ENCODE measurements at regions not wholly inside any gene's neighbourhood (a gene's known extent, or its start where the extent isn't known, plus 50 kb on each side); places are given as distances from the start of the nearest gene placed in this dataset.

- Histone ChIP-seq H4K5ac (ENCODE audit: insufficient read length, low read depth, low read length) (no peak overlapping the region), H3K4me1 (ENCODE audit: insufficient read depth, low read length) (no peaks in the 10 kb centered on the region), H3K27ac (ENCODE audit: insufficient read length, low read depth, low read length) (no peak overlapping the region), H3K79me1 (ENCODE audit: insufficient read depth, low read depth, low read length, poor library complexity, severe bottlenecking) (no peaks in the 10 kb centered on the region), H3K23me2 (ENCODE audit: insufficient read length, low read depth, low read length, poor library complexity, severe bottlenecking) (no peaks in the 10 kb centered on the region), H3K9ac (ENCODE audit: extremely low read depth, insufficient read length, low read length) (no peak overlapping the region), H3K14ac (ENCODE audit: insufficient read depth, low read length) (no peak overlapping the region; the same call in 1 of the 2 replicates), H2BK20ac (ENCODE audit: low read depth, low read length, poor library complexity, severe bottlenecking) (no peak overlapping the region), H3K18ac (ENCODE audit: insufficient read length, low read depth, low read length) (no peak overlapping the region), H3K4ac (ENCODE audit: low read depth, low read length) (no peak overlapping the region), H2AK5ac (ENCODE audit: insufficient read length, low read length) (no peak overlapping the region), H2BK15ac (ENCODE audit: low read depth, low read length) (no peak overlapping the region), H2BK5ac (ENCODE audit: insufficient read length, low read length) (no peak overlapping the region), H3K79me2 (ENCODE audit: insufficient read depth, low read length) (no peaks in the 10 kb centered on the region), H3K56ac (ENCODE audit: insufficient read length, low read depth, low read length) (peak overlapping the region; percentile 55), H2BK12ac (ENCODE audit: insufficient read length, low read depth, low read length) (no peak overlapping the region), H2BK120ac (ENCODE audit: low read depth, low read length, poor library complexity, severe bottlenecking) (no peak overlapping the region), H4K91ac (ENCODE audit: insufficient read length, low read depth, low read length) (no peak overlapping the region), H4K8ac (replicated peaks; ENCODE audit: insufficient read length, low read depth, low read length) (no peak overlapping the region), H3K9me3 (ENCODE audit: control insufficient read depth, low read depth, low read length) (no peaks in the 10 kb centered on the region), H2AFZ (ENCODE audit: low read length) (no peak overlapping the region), H3K27me3 (ENCODE audit: insufficient read depth, low read length) (no peaks in the 10 kb centered on the region), H3K4me2 (ENCODE audit: insufficient read depth, insufficient read length, low read length) (no peak overlapping the region), H4K20me1 (ENCODE audit: control insufficient read depth, insufficient read depth, insufficient read length) (no peaks in the 10 kb centered on the region), H3T11ph (ENCODE audit: low read length) (no peak overlapping the region), H3K23ac (ENCODE audit: insufficient read length, low read depth, low read length) (no peak overlapping the region)
- Mint-ChIP-seq H3K36me3 (ENCODE audit: insufficient read depth in 1 of 3, low read depth in 3 of 3) (no peaks in the 10 kb centered on the region), H3K9me3 (no peaks in the 10 kb centered on the region), H3K4me3 (no peak overlapping the region), H3K27me3 (ENCODE audit: low read depth) (peaks cover 16% of the 10 kb centered on the region), H3K4me1 (peaks cover 10 to 13% of the 10 kb centered on the region in 2 experiments), H3K27ac (no peak overlapping the region; a peak in 1 of 7 replicates)
- DNase-seq, result no peak
- no CpG with 5 or more reads among the region's 10 CpGs for WGBS (ENCODE audit: extremely low coverage, insufficient read length, low lambda C conversion rate)
- TF ChIP-seq CTCF (conservative IDR thresholded peaks at IDR 0.05), result no peak
Observed at GRCh38 chr1:203401199-203401877, 50.4 kb upstream of the FMOD start.

Measured in H9 (cell line).